Kidney tubule cell (primary cell): ENCODE measurements at regions not wholly inside any gene's neighbourhood (a gene's known extent, or its start where the extent isn't known, plus 50 kb on each side); places are given as distances from the start of the nearest gene placed in this dataset.

Experiments used
- DNase-seq: peaks from one replicate; pipeline ENCODE4 v3.0.0-alpha.2; 2018; ENCODE audit warnings: low spot score

DNA sequence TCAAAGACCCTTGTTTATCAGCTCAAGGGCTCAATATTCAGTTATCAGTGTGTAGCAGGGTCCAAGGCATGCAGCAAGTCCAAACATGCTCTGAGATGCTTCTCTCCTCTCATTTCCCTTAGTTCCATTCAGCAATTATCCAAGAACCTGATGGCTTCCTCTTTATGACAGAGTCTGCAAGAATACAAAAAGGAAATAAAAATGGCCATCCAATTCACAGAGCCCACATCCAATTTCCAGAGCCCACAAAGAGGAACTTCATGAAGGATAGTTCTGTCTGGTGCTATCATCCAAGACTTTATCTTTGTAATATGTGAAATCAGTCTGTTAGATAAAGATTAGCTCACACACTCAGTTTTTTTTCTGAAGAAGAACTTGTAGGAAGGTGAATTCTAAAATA is 217.2 kb downstream of the LACC1 start:
- DNase-seq, result no peak

DNA sequence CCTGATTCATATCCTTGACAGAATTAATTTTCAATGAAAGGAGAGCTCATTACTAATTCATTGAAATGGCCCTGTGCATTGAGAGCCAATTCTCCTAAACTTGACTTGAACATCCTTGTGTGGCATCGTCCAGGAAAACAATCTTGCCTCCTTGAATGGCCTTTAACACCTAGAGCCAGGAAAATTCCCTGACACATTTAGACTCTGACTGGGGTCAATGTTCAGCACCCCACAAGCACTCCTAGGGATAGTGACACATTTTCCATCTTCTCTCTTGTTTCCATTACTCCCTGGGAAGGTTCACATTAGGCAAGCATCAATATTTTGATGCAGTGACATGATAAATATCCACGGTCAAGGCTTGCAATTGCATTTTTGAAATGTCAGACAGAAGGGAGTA is 218.9 kb downstream of the LACC1 start:
- no peak for DNase-seq

DNA sequence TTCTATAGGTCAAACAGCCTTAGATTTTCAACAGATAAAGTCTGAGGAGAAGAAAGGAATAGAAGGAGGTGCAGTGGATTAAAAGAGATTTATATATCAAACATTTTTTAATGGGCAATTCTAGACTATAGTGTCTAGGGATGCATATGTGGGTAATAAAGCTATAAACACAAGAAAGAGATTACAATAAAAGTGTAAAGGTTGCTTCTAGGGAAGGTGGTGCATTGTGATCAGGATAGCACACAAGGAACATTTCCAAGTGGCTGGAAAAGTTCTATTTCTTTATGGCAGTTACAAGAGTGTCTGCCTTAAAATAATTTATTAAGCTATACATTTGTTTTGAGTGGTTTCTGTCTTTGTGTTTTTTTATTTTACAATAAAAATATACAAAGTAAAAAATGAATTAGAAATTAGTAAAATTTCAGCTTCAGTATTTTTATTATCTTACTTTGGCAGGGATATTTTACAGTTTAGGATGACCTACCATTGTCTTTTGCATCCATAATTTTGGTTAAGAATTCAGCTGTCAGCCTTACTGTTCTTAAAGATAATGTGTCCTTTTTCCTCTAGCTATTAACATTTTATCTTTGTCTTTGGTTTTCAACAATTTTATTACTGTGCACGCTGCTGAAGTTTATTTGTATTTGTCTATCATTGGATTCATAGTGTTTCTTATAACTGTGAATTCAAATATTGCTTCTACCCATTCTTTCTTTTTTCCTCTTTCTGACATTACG is 221.8 kb downstream of the LACC1 start:
- DNase-seq, result no peak

DNA sequence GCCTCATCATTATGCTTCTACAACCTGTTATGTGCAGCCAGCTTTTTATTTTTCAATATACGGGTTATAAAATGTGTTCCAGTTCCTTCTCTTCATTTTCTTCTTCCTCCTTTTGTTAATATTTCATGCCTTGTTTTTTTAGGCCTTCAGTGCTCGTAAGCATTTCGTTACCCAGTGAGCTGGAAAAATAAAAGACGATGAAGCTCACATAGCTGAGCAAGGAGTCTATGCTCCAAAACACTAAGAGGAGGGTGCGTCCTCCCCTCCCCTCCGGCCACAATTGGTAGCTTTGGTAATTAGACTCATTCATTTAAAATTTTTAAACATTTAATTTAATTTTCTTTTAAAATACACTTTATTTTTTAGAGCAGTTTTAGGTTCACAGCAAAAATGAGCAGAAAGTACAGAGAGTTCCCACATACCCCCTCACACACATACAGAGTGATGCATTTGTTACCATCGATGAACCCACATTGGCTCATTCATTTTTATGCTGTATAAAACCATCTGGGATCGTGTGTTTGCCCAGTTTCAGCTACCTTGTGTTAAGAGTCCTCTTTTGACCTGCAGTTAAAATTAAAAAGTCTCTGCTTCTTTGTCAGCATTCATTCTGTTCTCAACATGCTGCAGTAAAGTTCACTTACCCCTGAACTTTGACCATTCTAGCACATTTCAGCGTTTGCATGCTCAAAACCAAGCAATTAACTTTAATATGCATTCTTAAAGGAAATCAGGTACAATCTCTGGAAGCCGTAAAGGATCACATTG is 223.9 kb downstream of the LACC1 start:
- no peak for DNase-seq

DNA sequence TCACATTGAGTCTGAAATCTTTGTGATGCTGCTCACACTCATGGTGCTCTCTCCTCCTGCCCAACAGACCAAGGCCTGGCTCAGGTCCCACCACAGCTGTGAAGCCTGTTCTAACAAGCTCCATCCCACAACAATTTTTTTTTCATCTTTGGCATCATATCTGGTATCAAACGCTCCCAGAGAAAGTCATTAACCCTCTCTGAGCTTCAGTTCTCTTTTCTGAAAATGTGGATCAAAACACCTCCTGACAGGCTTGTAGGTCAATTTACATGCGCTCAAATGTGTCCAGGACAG is 224.4 kb downstream of the LACC1 start:
- DNase-seq, result no peak

DNA sequence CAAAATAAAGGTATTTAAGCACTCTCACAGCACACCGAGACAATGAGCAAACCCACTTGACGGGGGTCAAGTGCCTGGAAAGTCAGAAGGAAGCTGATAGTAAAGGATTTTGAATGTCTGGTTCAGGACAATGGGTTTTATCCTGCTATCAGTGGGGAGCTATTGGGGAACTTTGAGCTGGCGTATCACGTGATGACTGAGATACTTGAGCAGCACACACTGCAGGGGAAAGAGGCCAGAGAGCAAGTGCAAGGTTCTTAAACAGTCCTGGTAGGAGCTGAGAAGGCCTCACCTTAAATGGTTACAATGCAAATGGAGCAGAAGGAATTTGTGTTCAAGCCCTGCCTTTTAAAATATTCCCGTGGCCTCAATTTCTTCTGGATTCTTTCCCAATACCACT is 225.3 kb downstream of the LACC1 start:
- no peak for DNase-seq

DNA sequence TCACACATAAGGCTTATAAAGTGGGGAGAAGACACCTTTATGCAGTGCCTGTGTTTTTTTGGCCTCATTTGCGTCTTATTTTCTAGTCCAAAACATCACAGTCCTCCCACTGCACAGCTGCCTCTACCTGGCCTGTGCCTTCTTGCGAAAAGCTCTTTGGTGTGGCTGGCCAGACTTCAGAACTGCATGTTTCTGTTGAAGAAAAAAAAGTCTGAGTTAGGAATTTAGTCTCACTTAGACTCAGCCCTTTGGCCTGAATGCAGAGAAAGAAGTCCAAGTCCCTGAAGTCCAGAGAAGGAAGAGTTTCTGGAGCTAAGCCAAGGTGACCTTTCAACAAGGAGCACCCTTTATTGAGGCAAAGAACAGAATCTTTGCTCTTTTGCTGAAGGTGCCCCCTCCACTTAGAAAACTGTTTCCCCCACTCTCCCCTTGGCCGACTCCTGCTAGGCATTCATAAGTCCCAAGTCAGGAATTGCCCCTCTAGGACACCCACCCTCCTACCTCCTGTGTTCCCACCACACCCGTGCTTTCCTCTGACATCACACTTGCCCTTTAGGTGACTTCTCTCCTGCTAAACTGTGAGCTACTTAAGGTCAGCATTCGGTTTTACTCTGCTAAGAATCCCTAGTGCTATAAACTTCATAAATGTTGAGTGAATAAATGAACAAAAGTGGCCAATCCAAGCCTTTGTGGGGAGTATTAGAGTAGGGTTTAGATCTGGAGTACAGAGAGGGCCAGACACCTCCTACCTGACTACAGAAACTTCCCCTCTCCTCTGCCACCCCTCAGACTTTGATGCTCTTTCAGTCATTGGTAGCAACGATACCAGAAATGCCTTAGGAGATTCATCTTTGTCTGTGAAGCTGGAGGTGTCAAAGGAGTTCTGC is 226.8 kb downstream of the LACC1 start:
- DNase-seq, result no peak

DNA sequence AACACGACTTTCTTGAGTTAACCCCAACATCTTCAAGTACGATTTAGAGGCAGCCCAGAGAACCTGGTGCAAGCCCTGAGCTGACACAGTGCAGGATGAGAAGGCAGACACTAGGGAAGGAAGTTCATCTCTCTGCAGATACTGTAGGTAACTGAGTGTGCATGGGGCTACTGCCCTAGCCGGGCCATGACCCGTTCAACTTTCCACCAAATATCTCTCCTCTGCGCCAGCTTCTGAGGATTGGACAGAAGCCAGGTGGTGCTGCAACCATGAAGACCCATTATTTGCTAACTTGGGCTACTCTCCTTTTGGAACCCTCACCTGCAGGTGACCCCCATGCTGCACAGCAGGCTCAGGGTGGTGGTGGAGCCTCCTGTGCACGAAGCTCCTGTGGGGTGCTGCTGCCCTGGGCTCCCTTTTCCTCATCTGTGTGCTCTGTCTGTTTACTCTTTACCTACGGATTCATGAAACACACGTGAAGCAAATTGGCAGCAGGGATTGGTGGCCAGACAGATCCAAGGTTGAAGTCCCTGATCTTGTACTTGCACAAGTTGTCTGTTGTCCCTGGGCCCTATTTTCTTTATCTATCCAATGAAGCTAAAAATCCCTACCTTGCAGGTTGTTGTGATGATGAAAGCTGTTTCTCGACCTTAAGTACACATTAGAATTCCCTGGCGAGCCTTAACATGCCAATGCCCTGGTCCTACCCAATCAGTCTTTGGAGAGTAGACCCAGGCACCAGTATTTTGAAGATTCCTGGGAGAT is 227.8 kb downstream of the LACC1 start:
- no peak for DNase-seq

DNA sequence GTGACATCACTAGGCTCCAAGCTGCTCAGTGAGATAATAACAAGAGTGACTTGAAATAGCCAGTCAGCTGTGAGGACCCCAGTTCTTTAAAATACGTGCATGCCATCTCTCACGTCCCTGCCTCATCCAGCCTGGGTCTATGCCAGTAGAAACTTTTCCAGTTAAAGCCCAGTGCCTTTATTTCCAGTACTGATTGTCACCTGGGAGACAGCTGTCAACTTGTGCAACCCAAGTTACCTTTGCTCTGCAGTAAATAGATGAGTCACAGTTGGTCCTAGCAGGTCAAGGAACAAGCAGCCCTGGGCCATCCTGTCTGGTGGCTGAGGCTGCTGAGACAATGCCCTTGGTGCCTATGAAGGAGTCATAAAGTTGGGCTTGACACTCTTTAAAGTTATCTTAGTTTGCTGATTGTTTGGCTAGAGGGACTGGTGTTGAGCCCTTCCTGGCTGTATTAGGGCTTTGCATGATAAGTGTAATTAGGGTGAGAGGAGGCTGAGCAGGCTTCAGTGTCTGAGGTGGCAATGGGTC is 228.7 kb downstream of the LACC1 start:
- DNase-seq, result peak; percentile 78

DNA sequence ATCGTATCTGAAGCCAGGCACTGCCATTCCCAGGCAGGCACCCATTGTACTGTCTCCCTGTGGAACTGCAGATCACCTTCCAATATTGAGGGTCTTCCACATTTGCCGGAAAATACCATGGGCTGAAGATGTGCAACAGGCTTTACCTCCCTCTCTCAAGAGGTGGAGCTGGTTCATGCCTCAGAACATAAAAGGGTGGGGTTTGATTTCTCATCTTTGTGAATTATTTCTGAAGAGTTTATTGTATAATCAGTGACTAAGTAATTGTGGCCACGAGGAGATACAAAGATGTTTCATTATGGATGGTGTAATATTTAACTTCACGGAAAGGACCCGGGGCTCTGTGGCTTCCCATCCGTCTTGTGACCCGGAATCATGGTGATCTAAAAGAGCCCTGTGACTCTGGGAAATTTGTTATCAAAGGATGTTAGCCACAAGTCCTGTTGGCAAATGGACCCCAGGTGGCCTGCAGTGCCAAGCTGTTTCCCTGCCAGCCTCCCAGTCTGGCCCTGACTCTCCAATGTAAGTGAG is 230.5 kb downstream of the LACC1 start:
- DNase-seq, result peak; percentile 86

DNA sequence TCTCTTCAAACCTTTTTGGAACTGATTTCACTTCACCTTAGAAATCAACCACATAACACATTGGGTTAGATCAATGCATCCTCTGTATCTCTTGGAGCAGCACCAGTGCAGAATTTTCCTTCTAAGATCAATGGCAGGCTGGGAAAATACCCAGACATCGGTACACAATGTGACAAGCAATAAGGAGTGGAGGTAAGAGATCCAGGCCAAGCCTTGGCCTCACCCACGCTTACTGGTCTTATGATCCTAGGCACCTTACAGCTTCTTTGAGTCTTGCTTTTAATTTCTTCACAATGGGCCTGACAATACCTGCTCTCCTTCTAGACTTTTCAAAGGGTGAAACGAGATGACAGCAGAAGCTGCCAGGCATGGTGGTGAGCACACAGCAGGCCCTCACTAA is 232.0 kb downstream of the LACC1 start:
- DNase-seq, result no peak

DNA sequence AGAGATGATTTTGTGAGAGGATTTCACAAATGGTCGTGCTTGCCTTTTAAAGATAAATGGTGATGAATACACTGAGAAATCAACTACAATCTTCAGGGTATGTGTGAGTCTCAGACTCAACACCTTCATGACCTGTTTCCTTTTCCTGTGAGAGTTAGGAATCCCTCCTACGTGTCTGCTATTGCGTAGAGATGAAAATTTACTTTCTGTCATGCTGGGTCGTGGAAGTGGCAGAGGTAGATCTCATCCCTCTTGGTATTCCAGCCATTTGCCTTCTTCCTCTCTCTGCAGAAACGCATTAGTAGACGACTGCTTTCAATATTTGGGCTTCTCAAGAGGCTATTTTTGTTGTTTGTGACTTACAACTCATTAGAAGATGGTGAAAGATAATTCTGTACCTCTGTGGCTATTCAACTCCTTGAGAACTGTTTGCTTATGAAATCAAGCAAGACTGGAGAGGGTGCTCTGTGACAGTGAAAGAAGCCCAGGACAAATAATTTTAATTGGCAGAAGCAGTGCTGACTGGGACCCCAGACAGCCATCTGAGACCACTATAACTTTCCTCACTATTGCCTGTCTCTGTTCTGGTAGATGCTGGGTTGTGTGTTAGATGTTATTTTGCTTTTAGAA is 233.1 kb downstream of the LACC1 start:
- DNase-seq, result no peak

DNA sequence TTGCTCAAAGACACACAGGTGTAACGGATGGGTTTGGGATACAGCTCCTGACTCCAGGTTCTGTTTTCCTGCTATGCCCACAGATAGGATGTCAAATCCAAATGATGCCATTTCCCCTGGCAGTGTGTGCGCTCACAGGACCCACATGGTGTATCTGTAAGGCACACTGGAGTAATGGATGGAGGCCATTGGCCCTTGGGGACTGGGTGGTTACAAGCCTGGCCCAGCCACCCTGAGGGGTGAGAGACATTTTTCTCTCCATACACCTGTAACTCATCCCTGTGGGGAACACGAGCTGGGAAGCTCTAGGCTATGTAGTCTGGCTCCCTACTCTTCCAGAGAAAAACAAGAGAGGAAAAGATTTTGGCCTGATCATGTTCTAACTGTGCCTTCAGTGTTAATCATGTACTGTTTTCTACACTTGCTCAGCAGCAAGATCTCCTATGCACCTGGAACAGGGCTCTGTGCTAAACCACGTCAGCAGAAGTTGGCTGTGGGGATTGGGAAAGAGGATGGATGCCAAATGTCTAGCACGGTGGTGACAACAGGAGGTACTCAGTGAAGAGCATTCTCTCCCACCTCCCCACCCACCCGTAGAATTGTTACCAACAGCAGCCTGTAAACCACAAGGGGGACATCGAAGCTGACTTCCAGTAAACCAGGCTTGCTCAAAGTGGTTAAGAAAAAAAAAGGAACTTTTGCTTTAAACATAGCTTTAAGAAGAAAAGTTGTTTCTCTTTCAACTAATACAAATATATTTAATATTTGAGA is 237.0 kb downstream of the LACC1 start:
- no peak for DNase-seq

DNA sequence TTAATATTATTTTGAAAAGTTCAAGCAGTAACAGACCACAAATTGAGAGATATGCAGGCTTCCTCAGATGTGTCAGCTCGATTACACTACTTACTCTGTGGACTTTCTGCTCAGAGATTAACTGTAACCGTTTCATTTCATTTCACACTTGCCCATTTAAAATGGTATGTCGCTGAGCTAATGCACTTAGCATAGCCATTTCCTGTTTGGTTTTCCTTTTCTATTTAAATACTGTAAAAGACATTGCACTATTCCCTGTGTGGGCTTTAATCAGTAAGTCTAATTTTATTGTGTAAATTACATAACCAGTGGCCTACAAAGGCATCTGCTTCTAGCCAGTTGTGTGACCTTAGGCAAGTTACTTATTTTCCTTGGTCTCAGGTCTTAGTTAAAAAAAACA is 237.6 kb downstream of the LACC1 start:
- peak; percentile 65 for DNase-seq

DNA sequence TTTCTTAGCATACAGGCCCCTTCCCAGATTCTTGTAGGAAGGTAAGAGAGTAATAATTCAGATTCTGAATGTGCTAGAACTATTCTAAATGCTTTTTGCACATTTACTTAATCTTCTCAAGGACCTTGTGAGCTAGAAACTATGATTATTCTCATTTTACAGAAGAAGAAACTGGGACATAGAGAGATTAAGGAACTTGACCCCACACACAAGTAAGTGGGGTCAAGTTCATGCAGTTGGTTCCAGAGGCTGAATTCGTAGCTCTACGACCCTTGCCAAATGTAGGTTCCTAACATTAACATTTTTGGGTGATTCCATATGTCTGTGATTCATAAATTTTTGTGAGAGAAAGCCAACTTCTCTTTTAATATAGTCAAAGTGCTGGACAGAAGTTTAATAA is 238.1 kb downstream of the LACC1 start:
- DNase-seq, result no peak

DNA sequence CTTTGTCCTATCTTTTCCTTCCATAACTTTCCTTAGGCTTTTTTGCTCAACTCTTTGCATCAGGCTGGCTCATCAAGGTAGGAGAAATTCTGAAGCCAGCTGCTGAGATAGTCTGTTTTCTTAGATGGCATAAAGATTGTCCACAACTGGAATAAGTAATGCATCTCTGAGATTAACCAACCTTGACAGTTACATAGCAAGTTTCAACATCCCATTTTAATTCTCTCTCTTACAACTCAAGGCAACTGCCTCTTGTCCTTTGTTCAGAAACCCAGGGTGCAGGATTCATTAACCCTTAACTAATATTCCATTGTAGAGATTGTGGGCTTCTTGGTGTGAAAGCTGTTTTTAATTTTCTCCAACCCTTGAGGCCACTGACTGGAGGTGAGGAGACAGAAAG is 239.2 kb downstream of the LACC1 start:
- no peak for DNase-seq

DNA sequence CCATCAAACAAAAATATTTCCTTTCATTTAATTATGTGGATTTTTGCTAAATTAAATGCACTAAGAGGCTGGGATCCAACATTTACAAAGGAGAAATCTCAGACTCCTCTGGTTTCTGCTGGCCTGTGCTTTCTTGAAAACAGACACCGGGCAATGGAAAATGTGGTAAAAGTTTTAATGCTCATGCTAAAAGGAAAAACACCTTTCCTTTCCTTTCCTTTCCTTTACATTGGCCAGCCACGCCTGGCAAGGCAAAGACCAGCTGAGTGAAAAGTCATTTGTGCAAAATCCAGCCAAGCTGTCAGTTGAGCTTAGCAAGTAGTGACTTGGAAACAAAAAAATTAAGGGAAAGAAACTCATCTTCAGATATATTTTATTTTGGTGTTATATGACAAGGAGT is 240.3 kb downstream of the LACC1 start:
- DNase-seq, result no peak

DNA sequence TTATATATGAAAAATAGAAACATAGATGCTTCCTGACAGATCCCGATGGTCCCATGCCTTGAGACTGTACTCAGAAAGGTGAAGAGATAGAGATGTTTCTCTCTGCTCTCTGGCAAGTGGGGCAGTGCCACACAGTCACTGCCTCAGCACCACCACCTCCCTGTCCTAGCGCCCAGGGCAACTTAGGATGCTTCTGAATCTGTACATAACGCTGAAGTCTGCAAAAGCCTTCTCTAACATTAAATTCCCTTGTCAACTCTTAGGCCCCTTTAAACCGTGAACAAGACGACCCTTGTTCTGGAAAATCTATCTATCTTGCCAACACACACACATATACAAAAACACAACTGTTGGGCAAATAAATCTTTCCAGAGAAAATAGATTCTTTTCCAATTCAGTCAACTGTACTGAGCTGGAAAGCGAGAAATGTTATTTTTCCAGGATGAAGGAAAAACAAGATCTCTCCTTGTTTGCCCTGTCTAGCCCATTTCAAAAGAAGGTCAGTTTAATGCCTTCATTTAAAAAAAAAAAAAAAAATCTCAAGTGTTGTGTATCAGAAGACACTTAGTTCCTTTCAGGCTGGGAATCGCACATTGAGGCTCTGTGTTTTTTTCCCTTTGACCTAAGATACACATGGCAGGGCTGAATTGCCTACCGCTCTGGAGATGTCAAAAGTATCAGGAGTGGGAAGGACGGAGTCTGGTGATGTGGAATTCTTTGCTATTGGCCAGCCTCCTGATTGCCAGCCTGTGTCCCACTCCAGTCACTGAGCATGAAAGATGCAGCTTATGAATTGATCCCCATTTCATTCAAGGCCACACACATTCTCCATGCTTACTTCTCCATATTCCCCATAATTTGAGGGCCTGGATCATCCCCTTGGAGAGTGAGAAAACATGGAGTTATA is 241.4 kb downstream of the LACC1 start:
- no peak for DNase-seq

DNA sequence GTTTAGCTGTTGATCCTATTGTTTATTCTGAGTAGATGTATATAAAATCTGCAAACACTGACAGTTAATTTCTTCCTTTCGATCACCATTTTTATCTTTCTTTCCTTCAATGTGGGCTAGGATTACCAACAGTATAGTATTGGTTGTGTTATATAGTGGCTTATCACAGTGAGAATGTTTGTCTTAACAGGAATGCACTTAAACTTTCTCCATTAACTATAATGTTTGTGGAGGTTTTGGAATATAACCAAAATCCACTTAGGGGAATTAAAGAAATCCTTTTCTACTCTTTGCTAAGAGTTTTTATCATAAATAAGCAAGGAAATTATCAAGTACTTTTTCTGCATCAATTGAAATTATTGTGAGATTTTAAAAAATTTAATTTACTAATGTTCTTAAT is 244.6 kb downstream of the LACC1 start:
- no peak for DNase-seq
